ENCODE measurements at regions not wholly inside any gene's neighbourhood (a gene's known extent, or its start where the extent isn't known, plus 50 kb on each side); places are given as distances from the start of the nearest gene placed in this dataset.

- TF ChIP-seq POLR2A (IDR thresholded peaks at IDR 0.05) (no peak), CTCF (IDR thresholded peaks at IDR 0.05) (no peak)
Measured at GRCh38 chr6:91664327-91664959, 1077.6 kb upstream of the MAP3K7 start.

All from thyroid gland (tissue), 4 donors.